Neural cell (in vitro differentiated cells): ENCODE measurements at regions not wholly inside any gene's neighbourhood (a gene's known extent, or its start where the extent isn't known, plus 50 kb on each side); places are given as distances from the start of the nearest gene placed in this dataset.

ENCODE experiments used
- H2AFZ ChIP-seq: fragments of 200-600, 300-800 bp; sonication (generic), shearing (Covaris generic); 2 replicates; pipeline ENCODE4 v1.6.0; 2014; ENCODE audit warnings: low read depth, mild to moderate bottlenecking, antibody characterized with exemption, low read length, moderate library complexity
- H3F3A ChIP-seq: fragments of 200-600 bp; shearing (Covaris generic); 2 replicates; pipeline ENCODE4 v1.6.1; 2016; ENCODE audit warnings: mild to moderate bottlenecking, moderate library complexity, mixed read lengths, antibody characterized with exemption, low read length; ENCODE audit not compliant: insufficient read depth, poor library complexity, severe bottlenecking
- H3K27ac ChIP-seq: fragments of 200-600, 300-800 bp; sonication (generic), shearing (Covaris generic); 2 replicates; pipeline ENCODE4 v1.5.1; 2014; ENCODE audit warnings: mild to moderate bottlenecking, low read length, moderate library complexity
- H3K27me3 ChIP-seq: fragments of 300-800, 200-600 bp; sonication (generic), shearing (Covaris generic); 2 replicates; pipeline ENCODE4 v1.6.0; 2014; ENCODE audit warnings: mild to moderate bottlenecking, low read depth, low read length, moderate library complexity; ENCODE audit not compliant: insufficient read depth
- H3K36me3 ChIP-seq: fragments of 300-800, 200-600 bp; sonication (generic), shearing (Covaris generic); 2 replicates; pipeline ENCODE4 v1.5.1; 2014; ENCODE audit warnings: mild to moderate bottlenecking, antibody characterized with exemption, low read length, moderate library complexity; ENCODE audit not compliant: insufficient read depth
- H3K4me2 ChIP-seq: fragments of 300-800, 200-600 bp; sonication (generic), shearing (Covaris generic); 2 replicates; pipeline ENCODE4 v1.6.0; 2014; ENCODE audit warnings: mild to moderate bottlenecking, low read length
- H3K4me3 ChIP-seq: fragments of 300-800, 200-600 bp; sonication (generic), shearing (Covaris generic); 2 replicates; pipeline ENCODE4 v1.5.1; 2014; ENCODE audit warnings: mild to moderate bottlenecking, low read length, moderate library complexity
- H3K79me2 ChIP-seq: fragments of 200-600 bp; shearing (Covaris generic); replicated peaks from 2 replicates; pipeline ENCODE4 v1.6.0; 2014; ENCODE audit warnings: mild to moderate bottlenecking, low read length, moderate library complexity; ENCODE audit not compliant: insufficient read depth
- H3K9ac ChIP-seq: fragments of 300-800, 200-600 bp; sonication (generic), shearing (Covaris generic); 2 replicates; pipeline ENCODE4 v1.6.1; 2016; ENCODE audit warnings: mild to moderate bottlenecking, low read length, mixed read lengths
- H3K9me2 ChIP-seq: fragments of 200-600 bp; shearing (Covaris generic); 2 replicates; pipeline ENCODE4 v1.6.1; 2016; ENCODE audit warnings: mild to moderate bottlenecking, low read length, mixed read lengths; ENCODE audit not compliant: insufficient read depth
- H3K9me3 ChIP-seq: fragments of 200-600, 300-800 bp; sonication (generic), shearing (Covaris generic); 2 replicates; pipeline ENCODE4 v1.6.1; 2016; ENCODE audit warnings: mild to moderate bottlenecking, mixed run types, low read length, moderate library complexity, mixed read lengths
- H4K20me1 ChIP-seq: fragments of 200-600 bp; shearing (Covaris generic); 2 replicates; pipeline ENCODE4 v1.6.1; 2016; ENCODE audit warnings: mild to moderate bottlenecking, mixed run types; ENCODE audit not compliant: insufficient read depth
- CTCF ChIP-seq: fragments of 450-650 bp; IDR thresholded peaks from 2 replicates; pipeline ENCODE4 v1.5.1; 2014; ENCODE audit warnings: antibody characterized with exemption, mild to moderate bottlenecking, moderate library complexity; ENCODE audit not compliant: poor library complexity, severe bottlenecking
- EP300 ChIP-seq: fragments of 450-650 bp; conservative IDR thresholded peaks from 2 replicates; pipeline ENCODE4 v1.6.1; 2014; ENCODE audit warnings: antibody characterized with exemption, mild to moderate bottlenecking, moderate library complexity; ENCODE audit not compliant: poor library complexity, severe bottlenecking
- EZH2 ChIP-seq: fragments of 200-600, 300-800 bp; shearing (Covaris generic), sonication (generic); IDR thresholded peaks from 2 replicates; pipeline ENCODE4 v1.6.1; 2014; ENCODE audit warnings: antibody characterized with exemption, low read length, borderline replicate concordance, mild to moderate bottlenecking; ENCODE audit not compliant: insufficient read depth, poor library complexity, severe bottlenecking
- MXI1 ChIP-seq: fragments of 450-650 bp; conservative IDR thresholded peaks from 2 replicates; pipeline ENCODE4 v1.6.1; 2014; ENCODE audit warnings: antibody characterized with exemption, mild to moderate bottlenecking; ENCODE audit not compliant: poor library complexity, severe bottlenecking
- POLR2AphosphoS5 ChIP-seq: IDR thresholded peaks from 2 replicates; pipeline ENCODE4 v1.6.1; 2012
- RAD21 ChIP-seq: fragments of 450-650 bp; conservative IDR thresholded peaks from 2 replicates; pipeline ENCODE4 v1.6.1; 2014; ENCODE audit warnings: antibody characterized with exemption, mild to moderate bottlenecking, moderate library complexity
- REST ChIP-seq: IDR thresholded peaks from 2 replicates; pipeline ENCODE4 v1.6.1; 2012; ENCODE audit warnings: borderline replicate concordance
- SMC3 ChIP-seq: fragments of 450-650 bp; conservative IDR thresholded peaks from 2 replicates; pipeline ENCODE4 v1.6.1; 2014; ENCODE audit warnings: antibody characterized with exemption, mild to moderate bottlenecking, moderate library complexity; ENCODE audit not compliant: poor library complexity
- TAF1 ChIP-seq: IDR thresholded peaks from 2 replicates; pipeline ENCODE4 v1.6.1; 2012; ENCODE audit warnings: low read depth

GRCh38 chr3:10669490-10670048 is 146.5 kb upstream of the SLC6A11 start:
- H3K27ac ChIP-seq = no peak overlapping the region
- H2AFZ ChIP-seq = no peak overlapping the region
- H4K20me1 ChIP-seq = no peaks in the 10 kb centered on the region
- no peaks in the 10 kb centered on the region for H3K9me2 ChIP-seq
- H3K9me3 ChIP-seq = no peaks in the 10 kb centered on the region
- no peak overlapping the region for H3K4me3 ChIP-seq
- TF ChIP-seq TAF1 = no peak
- TF ChIP-seq MXI1 = no peak
- TF ChIP-seq RAD21 = no peak
- no peak for TF ChIP-seq SMC3
- TF ChIP-seq POLR2AphosphoS5 = no peak
- no peaks in the 10 kb centered on the region for H3F3A ChIP-seq
- H3K79me2 ChIP-seq = no peaks in the 10 kb centered on the region
- no peaks in the 10 kb centered on the region for H3K27me3 ChIP-seq
- no peak overlapping the region for H3K9ac ChIP-seq
- H3K4me2 ChIP-seq = no peak overlapping the region
- H3K36me3 ChIP-seq = no peaks in the 10 kb centered on the region

- H3K9ac ChIP-seq = no peak overlapping the region
- H3F3A ChIP-seq = no peaks in the 10 kb centered on the region
- no peaks in the 10 kb centered on the region for H4K20me1 ChIP-seq
- no peaks in the 10 kb centered on the region for H3K36me3 ChIP-seq
- TF ChIP-seq RAD21 = no peak
- no peak for TF ChIP-seq EP300
- no peak for TF ChIP-seq REST
- no peak for TF ChIP-seq EZH2
- TF ChIP-seq SMC3 = no peak
- TF ChIP-seq CTCF = no peak
- TF ChIP-seq TAF1 = no peak
- TF ChIP-seq MXI1 = no peak
- TF ChIP-seq POLR2AphosphoS5 = no peak
- no peak overlapping the region for H2AFZ ChIP-seq
- H3K9me3 ChIP-seq = no peaks in the 10 kb centered on the region
- H3K9me2 ChIP-seq = no peaks in the 10 kb centered on the region
- no peaks in the 10 kb centered on the region for H3K27me3 ChIP-seq
- H3K27ac ChIP-seq = no peak overlapping the region
- no peak overlapping the region for H3K4me3 ChIP-seq
- no peaks in the 10 kb centered on the region for H3K79me2 ChIP-seq
- no peak overlapping the region for H3K4me2 ChIP-seq
These were observed 143.6 kb upstream of the SLC6A11 start for GRCh38 chr3:10672422-10672821.

- H3K4me3 ChIP-seq = no peak overlapping the region
- no peaks in the 10 kb centered on the region for H3K9me2 ChIP-seq
- H3K4me2 ChIP-seq = no peak overlapping the region
- H3K27ac ChIP-seq = no peak overlapping the region
- H3K36me3 ChIP-seq = no peaks in the 10 kb centered on the region
- H3K79me2 ChIP-seq = no peaks in the 10 kb centered on the region
- no peak overlapping the region for H2AFZ ChIP-seq
- no peaks in the 10 kb centered on the region for H4K20me1 ChIP-seq
- no peak overlapping the region for H3K9ac ChIP-seq
- H3F3A ChIP-seq = no peaks in the 10 kb centered on the region
- TF ChIP-seq EZH2 = no peak
- TF ChIP-seq CTCF = no peak
- TF ChIP-seq RAD21 = no peak
- TF ChIP-seq EP300 = no peak
- TF ChIP-seq TAF1 = no peak
- TF ChIP-seq SMC3 = no peak
- TF ChIP-seq MXI1 = no peak
- no peak for TF ChIP-seq REST
- no peak for TF ChIP-seq POLR2AphosphoS5
- H3K9me3 ChIP-seq = no peaks in the 10 kb centered on the region
- H3K27me3 ChIP-seq = no peaks in the 10 kb centered on the region
These were observed 141.4 kb upstream of the SLC6A11 start for GRCh38 chr3:10674578-10674977.
